GM10847 (cell line): ENCODE measurements at regions not wholly inside any gene's neighbourhood (a gene's known extent, or its start where the extent isn't known, plus 50 kb on each side); places are given as distances from the start of the nearest gene placed in this dataset.

Source experiments
- POLR2A ChIP-seq: IDR thresholded peaks from 2 replicates; pipeline ENCODE4 v1.6.1; 2011; ENCODE audit not compliant: insufficient read length; ENCODE audit errors: extremely low read depth

- no peak for TF ChIP-seq POLR2A
These were observed 266.9 kb upstream of the NFE2L3 start for GRCh38 chr7:25885057-25885576.

DNA sequence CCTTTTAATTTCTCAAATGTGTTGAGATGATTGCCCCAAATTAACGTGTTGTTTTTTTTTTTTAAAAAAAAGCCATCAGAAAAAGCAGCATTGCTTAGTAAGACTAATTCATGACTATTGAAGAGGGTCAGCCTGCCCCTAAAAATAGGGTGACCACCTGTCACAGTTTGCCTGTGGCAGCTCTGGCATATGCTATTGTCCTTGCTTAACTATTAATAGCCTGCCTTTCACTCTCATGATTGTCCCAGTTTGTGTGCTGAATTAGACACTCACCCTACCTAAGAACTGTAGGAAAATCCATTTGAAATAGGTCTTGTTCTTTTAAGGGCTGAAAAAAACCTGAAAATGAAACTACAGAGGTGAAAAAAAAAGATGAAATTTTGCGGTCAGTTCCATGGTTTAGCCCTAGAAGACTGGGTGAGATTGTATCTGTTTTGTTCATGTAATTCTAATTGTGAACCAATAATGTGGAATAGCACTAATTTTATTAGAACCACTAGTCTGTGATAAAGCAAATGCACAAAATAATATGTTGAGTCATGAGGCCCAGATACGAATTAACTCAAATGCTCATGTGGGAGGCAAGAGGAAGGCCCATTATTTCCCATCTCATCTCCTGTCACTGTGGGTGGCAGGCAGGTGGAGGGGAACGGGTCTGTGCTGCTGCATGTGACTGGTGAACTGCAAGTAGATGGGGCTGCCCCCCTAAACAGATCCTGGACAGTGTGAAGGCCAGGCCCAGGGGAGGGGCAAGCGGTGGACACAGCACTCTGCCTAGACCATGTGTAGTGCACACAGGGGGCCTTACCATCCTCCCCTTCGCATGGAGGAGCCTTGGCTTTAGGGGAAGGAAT, 265.4 kb upstream of the NFE2L3 start:
- no peak for TF ChIP-seq POLR2A

- no peak for TF ChIP-seq POLR2A
These were observed 264.7 kb upstream of the NFE2L3 start for GRCh38 chr7:25887266-25887665.

- TF ChIP-seq POLR2A = no peak
These were observed 264.0 kb upstream of the NFE2L3 start for GRCh38 chr7:25887795-25888559.

DNA sequence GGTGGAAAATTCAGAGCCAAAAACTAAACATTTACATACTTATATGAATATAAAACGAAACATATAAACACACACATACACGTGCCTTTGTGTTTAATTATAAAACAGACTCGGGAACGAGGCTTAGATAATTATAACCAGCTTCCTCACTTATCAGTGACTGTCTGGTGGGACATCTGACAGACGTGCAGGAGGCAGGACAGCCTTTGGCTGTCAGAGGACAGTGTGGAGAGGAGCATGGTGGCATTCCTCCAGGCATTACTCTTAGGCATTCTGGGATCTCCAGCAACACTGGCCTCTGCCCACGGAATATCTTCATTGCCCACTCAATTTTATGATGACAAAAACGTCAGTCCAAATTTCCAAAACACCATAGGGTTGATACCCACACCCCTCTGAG, 262.2 kb upstream of the NFE2L3 start:
- no peak for TF ChIP-seq POLR2A

- no peak for TF ChIP-seq POLR2A
These were observed 260.4 kb upstream of the NFE2L3 start for GRCh38 chr7:25891591-25891990.

DNA sequence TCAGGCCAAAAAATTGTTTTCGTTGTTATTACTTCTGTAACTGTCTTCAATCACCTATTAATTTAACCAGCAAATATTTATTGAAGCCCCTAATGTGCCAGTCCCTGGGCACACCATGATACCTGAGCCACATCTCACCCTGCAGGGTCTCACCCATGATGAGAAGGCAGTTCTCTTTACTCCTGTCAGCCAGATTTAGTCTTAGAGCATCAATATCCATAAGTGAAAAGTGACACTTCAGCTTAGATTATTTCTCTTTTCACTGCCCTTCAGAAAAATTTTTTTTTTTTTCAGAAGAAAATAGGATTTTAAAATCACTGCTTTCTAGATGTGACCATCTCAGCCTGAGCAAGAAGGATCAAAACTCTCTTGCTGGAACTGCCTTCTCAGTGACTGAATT, 258.6 kb upstream of the NFE2L3 start:
- no peak for TF ChIP-seq POLR2A

DNA sequence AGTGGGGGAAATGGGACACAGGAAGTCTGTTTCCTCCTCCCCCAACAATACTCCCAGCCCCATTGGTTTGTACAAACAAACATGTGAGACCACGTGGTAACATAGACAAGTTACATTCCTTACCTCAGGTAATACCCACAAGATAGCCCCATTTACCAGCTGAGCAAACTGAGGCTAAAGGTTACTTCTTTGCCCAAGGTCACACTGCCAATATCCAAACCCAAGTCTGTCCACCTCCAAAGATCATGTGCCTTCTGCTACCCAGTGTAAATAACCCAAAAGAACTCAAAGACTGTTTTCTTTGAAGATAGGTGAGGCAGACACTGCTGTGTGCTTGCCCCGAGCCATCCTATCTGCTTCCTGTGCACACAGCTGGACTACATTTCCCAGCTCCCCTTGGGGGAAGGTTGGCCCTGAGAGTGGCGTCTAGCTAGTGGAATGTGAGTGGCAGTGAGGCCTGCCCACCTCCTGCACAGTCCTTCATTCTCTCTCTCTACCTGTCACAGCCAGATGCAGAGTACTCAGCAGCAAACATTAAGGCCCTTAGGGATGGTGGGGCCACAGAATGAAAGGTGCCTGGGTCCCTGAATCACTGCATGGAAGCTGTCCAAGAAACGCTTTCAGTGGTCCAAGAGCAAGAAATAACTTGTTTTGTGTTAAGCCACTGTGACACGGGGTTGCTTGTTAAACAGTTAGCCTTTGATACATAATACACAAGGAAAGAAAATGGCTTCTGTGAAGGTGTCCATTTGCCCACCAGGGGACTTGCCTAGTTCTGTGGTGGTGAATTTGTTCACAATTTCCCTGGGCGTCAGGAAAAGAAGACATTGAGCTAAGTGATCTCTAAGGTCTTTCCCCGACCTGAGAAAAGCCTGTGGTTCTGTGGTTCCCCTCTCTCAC, 257.7 kb upstream of the NFE2L3 start:
- no peak for TF ChIP-seq POLR2A

GRCh38 chr7:25894902-25895791, 256.9 kb upstream of the NFE2L3 start:
- TF ChIP-seq POLR2A = no peak

DNA sequence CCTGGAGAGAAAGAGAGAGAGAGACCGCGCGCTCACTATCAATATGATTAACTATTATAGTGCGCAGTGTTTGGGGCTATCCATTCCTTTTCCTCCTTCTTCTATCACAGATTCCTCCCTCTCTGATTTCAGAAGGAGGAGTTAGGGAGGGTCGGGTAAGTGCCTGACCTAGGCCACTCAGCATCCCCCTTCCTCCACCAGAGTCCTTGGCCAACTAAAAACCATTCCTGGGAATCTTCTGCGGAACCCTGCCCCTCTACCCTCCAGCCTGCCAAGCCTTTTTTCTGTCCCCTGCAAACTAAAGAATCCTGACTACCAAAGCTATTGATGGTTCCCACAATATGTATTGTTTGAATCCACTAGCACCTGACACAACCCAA, 256.2 kb upstream of the NFE2L3 start:
- no peak for TF ChIP-seq POLR2A

- TF ChIP-seq POLR2A = no peak
These were observed 254.7 kb upstream of the NFE2L3 start for GRCh38 chr7:25897261-25897782.

- no peak for TF ChIP-seq POLR2A
These were observed 251.8 kb upstream of the NFE2L3 start for GRCh38 chr7:25900245-25900644.

DNA sequence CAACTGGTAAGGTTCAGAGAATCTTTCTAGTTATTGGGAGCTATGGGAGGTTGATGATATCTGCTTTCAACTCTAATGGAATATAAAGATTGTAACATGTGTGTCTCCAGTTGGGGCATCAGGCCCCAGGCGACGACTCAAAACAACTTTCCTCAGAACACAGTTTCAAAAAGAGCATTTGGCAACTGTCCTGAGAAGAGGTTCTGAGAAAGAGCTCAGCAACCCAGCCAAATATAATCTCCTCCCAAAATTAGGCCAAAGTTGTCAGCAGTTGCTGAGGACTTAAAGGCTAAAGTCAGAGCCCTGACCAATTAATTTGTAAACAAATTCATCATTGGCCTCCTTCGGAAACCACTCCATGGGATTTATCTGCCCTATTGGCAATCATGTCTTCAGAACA, 251.1 kb upstream of the NFE2L3 start:
- no peak for TF ChIP-seq POLR2A

DNA sequence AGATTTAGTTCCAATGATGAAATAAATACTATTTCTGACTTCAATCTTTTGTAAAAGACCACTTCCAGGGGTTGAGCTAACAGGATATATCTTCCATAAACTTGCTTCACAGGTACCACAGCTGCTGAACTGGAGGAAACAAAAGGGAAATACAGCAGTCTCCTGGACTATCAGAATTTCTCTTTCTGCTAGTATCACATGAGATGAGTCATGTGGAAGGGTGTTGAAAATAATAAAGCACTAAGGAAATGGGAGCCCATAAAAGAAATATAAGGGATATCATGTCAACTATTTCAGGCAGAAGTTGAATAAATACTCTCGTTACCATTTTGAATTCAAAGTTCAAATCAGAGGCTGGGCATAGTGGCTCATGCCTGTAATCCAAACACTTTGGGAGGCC, 250.3 kb upstream of the NFE2L3 start:
- TF ChIP-seq POLR2A = no peak

- no peak for TF ChIP-seq POLR2A
These were observed 246.0 kb upstream of the NFE2L3 start for GRCh38 chr7:25906003-25906402.

DNA sequence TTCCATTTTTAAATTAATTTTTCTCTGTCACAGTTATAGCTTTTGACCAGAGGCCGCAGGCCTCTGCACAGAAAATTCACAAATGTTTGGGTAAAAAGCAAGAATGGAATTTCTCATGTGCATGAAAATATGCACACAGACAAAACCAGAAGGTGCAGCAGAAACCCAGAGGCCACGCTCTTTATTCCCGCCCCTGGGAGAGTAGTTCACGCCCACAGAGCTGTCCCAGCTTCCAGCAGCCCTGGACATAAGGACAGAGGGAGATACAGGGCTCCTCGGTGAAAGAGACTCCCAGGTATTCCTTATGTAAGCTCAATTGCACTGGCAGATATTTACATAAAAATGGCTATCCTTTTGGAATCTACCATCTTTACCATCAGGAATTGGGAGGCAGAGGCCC, 245.2 kb upstream of the NFE2L3 start:
- no peak for TF ChIP-seq POLR2A
